Retinal pigment epithelial cell (primary cell): ENCODE measurements at regions not wholly inside any gene's neighbourhood (a gene's known extent, or its start where the extent isn't known, plus 50 kb on each side); places are given as distances from the start of the nearest gene placed in this dataset.
"Not testable (repeated sequence)": the region's sequence is repeated elsewhere in the genome, so short reads cannot be mapped to it uniquely, and the experiment has no call there.

ENCODE experiments used
- DNase-seq: peaks from one replicate; pipeline ENCODE4 v3.0.0-alpha.2; 2010; ENCODE audit warnings: low read depth
- H3K4me3 ChIP-seq: 2 replicates; pipeline ENCODE4 v1.5.1; 2011; ENCODE audit warnings: mild to moderate bottlenecking, low read length, control low read depth, moderate library complexity
- CTCF ChIP-seq: conservative IDR thresholded peaks from 2 replicates; pipeline ENCODE4 v1.5.1; 2011; ENCODE audit warnings: low read depth, low read length, control low read depth, inconsistent platforms

GRCh38 chr6:17206566-17207072 is 74.5 kb upstream of the RBM24 start:
- no peak for TF ChIP-seq CTCF
- DNase-seq = no peak
- H3K4me3 ChIP-seq = no peak overlapping the region

- H3K4me3 ChIP-seq = no peak overlapping the region
- no peak for DNase-seq
- no peak for TF ChIP-seq CTCF
Measured at GRCh38 chr6:17207281-17207680, 73.9 kb upstream of the RBM24 start.

DNA sequence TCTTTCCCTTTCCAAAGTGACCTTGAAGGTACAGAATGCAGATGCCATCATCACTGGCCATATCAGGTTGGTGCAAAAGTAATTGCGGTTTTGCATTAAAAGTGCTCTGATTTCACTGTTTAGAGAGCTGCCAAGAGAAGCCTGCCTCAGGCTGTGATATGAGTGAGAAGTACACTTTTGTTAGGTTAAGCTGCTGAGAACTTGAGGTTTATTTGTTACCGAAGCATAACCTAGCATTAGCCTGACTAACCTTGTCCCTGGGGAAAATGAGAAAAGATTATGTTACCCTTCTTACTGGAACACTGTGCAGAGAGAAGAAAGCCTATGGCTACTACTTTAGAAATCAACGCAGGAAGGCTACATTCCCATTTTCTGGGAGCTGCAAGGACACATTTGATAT is 70.5 kb upstream of the RBM24 start:
- no peak overlapping the region for H3K4me3 ChIP-seq
- no peak for TF ChIP-seq CTCF
- DNase-seq = no peak

DNA sequence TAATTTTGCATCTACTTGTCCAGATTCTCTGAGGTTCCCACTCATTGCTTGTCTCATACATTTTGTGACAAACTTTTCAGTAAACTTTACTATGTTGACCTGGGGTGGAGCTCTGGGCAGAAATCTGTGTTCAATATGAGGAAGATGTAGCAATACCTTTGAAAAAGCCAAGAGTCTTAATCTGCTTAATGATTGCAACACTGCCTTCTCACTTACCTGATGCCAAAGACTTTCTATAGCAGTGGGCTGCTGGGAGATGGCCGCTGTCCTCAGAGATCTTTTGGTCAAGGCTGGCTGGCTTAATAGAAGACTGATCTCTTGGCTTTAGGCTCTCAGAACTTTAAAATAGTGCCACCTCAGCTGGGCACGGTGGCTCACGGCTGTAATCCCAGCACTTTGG is 70.1 kb upstream of the RBM24 start:
- TF ChIP-seq CTCF = no peak
- H3K4me3 ChIP-seq = no peak overlapping the region
- DNase-seq = no peak

DNA sequence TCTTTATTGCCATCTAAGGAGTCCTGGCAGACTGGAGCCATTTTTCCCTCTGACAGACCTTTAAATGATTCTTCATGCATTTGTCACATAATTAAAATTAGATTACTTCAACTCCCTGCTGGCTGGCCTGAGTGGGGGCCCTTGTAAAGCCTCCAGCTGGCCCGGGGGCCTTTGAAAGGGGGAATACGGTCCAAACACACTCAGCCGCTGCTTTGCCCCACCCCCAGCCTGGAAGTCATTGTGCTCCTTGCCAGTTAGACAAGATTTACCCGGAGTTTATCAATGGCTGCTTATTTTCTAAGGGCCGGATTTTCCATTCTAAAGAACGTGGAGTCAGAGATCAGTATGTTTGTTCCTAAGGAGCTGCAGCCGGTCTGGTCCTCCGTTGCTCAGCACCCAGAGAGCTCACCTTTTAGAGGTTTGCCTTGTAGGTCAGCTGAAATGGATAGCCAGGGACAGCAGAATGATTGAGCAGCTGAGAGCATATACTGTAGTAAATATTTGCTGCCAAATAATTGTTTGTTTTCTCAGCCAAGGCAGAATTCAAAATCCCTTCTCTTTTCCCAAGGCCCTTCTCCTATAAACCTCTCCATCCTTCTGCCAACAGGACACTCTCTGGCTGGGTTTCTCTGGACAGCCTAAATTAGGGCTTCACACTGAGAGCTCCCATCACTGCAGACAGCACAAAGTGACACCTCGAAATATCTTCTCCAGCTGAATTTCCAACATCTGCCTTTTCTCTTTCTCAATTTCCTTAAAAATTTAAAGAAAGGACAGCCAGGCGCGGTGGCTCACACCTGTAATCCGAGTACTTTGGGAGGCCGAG is 68.4 kb upstream of the RBM24 start:
- DNase-seq = no peak
- H3K4me3 ChIP-seq = no peak overlapping the region
- TF ChIP-seq CTCF = no peak

DNA sequence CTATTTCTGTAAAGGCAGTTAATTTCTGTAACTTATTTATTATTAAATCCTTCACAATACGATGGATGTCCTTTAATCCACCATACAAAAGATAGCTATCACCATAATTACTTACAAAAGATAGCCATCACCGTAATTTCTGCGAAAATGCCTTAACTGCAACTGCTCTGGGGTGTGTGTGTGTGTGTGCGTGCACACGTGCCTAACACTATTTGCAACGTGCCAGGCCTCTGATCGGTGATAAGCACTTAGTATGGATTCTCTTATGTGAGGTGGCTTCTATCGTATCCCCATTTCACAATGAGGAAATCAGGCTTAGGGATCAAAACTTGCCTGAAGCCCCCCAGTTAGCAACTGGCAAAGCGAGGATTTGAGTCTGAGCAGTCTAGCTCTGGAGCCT is 67.1 kb upstream of the RBM24 start:
- H3K4me3 ChIP-seq = no peak overlapping the region
- TF ChIP-seq CTCF = no peak
- no peak for DNase-seq

DNA sequence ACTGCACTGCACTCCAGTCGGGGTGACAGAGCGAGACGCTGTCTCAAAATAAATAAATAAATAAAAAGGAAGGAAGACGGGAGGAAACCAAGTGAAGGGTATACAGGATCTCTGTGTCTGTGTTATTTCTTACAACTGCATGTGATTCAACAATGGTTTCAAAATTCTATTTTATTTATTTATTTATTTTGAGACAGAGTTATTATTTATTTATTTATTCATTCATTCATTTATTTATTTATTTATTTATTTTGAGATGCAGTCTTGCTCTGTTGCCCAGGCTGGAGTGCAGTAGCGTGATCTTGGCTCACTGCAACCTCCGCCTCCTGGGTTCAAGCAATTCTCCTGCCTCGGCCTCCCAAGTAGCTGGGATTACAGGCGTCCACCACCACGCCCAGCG is 64.2 kb upstream of the RBM24 start:
- H3K4me3 ChIP-seq, DNase-seq: not testable (repeated sequence)
